Endothelial cell of umbilical vein (primary cell): ENCODE measurements at regions not wholly inside any gene's neighbourhood (a gene's known extent, or its start where the extent isn't known, plus 50 kb on each side); places are given as distances from the start of the nearest gene placed in this dataset.

Experiments
- BruUV-seq: library from RNA; stranded (reverse); fragments of 400-500 nt; replicated peaks from 2 replicates; lab custom pipeline; 2021; lab: Mats Ljungman, UMichigan
- CTCF ChIA-PET: fragments of 300-600, 350-600 bp; sonication (Branson Sonifier 250); formaldehyde crosslinking; loops from one replicate; lab custom pipeline; 2021; ENCODE audit warnings: antibody characterized with exemption, inconsistent platforms; lab: Charles Lee
- POLR2A ChIA-PET: fragments of 300-600, 350-600 bp; sonication (Branson Sonifier 250); formaldehyde crosslinking; loops from one replicate; lab custom pipeline; 2021; ENCODE audit warnings: antibody characterized with exemption, inconsistent platforms; lab: Charles Lee
- DNase-seq: peaks from one replicate; pipeline ENCODE4 v3.0.0-alpha.2; 2011; ENCODE audit warnings: low read depth, low spot score
- FAIRE-seq: peaks from 2 replicates; lab custom pipeline; 2011; peaks lifted over from hg19 to GRCh38; lab: Jason Lieb, UNC
- H2AFZ ChIP-seq: 2 replicates; pipeline ENCODE4 v1.6.0; 2012; ENCODE audit warnings: low read depth, low read length, control low read depth, inconsistent platforms
- H3K27ac ChIP-seq: 2 replicates; pipeline ENCODE4 v1.5.1; 2011; ENCODE audit warnings: low read depth, mild to moderate bottlenecking, control low read depth, low read length, moderate library complexity; ENCODE audit not compliant: insufficient read depth
- H3K27me3 ChIP-seq, 2 experiments: 2 replicates each; pipeline versions ENCODE4 v1.6.0 to v1.6.1; 2011; ENCODE audit warnings: low read length in 2 of 2, mixed read lengths in 1 of 2; ENCODE audit not compliant: control insufficient read depth in 2 of 2, insufficient read depth in 2 of 2
- H3K36me3 ChIP-seq, 2 experiments: 2 replicates in 1 of 2; 3 replicates in 1 of 2; pipeline ENCODE4 v1.5.1; 2011; ENCODE audit warnings: low read length in 2 of 2, mild to moderate bottlenecking in 1 of 2, moderate library complexity in 1 of 2; ENCODE audit not compliant: control insufficient read depth in 2 of 2, insufficient read depth in 2 of 2; ENCODE audit errors: extremely low read depth in 1 of 2
- H3K4me1 ChIP-seq: 3 replicates; pipeline ENCODE4 v1.5.1; 2011; ENCODE audit warnings: mild to moderate bottlenecking, low read length; ENCODE audit not compliant: control insufficient read depth, insufficient read depth; ENCODE audit errors: extremely low read depth
- H3K4me2 ChIP-seq: 2 replicates; pipeline ENCODE4 v1.6.1; 2011; ENCODE audit warnings: low read length, control low read depth, mixed read lengths; ENCODE audit not compliant: insufficient read depth
- H3K4me3 ChIP-seq, 3 experiments: fragments of 200-600 bp in 1 of 3; sonication (generic), shearing (Covaris generic) in 1 of 3; replicated peaks in 1 of 3; 2 replicates each; pipeline ENCODE4 v1.5.1; 2011 to 2016; ENCODE audit warnings: control low read depth in 3 of 3, low read length in 3 of 3, mild to moderate bottlenecking in 2 of 3, inconsistent platforms in 1 of 3, low read depth in 1 of 3, moderate library complexity in 1 of 3; ENCODE audit not compliant: insufficient read depth in 1 of 3
- H3K79me2 ChIP-seq: 2 replicates; pipeline ENCODE4 v1.6.0; 2012; ENCODE audit warnings: low read length, inconsistent platforms; ENCODE audit not compliant: control insufficient read depth, insufficient read depth
- H3K9ac ChIP-seq: replicated peaks from 2 replicates; pipeline ENCODE3; 2011; ENCODE audit warnings: low read length, control low read depth; ENCODE audit not compliant: insufficient read depth; ENCODE audit errors: extremely low read depth
- H3K9me1 ChIP-seq: replicated peaks from 3 replicates; pipeline ENCODE4 v1.6.0; 2011; ENCODE audit warnings: mild to moderate bottlenecking, low read length; ENCODE audit not compliant: control insufficient read depth, insufficient read depth; ENCODE audit errors: extremely low read depth
- H3K9me3 ChIP-seq: replicated peaks from 2 replicates; pipeline ENCODE4 v1.5.1; 2012; ENCODE audit warnings: low read length, inconsistent platforms; ENCODE audit not compliant: control insufficient read depth, insufficient read depth
- H4K20me1 ChIP-seq: replicated peaks from 2 replicates; pipeline ENCODE3; 2011; ENCODE audit warnings: mild to moderate bottlenecking, low read length; ENCODE audit not compliant: control insufficient read depth, insufficient read depth; ENCODE audit errors: extremely low read depth
- CTCF ChIP-seq, 2 donors: IDR thresholded peaks; 1 replicate in 1 of 2; 2 replicates in 1 of 2; pipeline ENCODE4 v1.5.1; 2011; ENCODE audit warnings: low read length in 2 of 2, mild to moderate bottlenecking in 2 of 2, moderate library complexity in 2 of 2, control low read depth in 1 of 2, inconsistent platforms in 1 of 2, low read depth in 1 of 2; ENCODE audit not compliant: insufficient read depth in 1 of 2; ENCODE audit errors: extremely low read depth in 1 of 2
- EZH2 ChIP-seq: IDR thresholded peaks from 2 replicates; pipeline ENCODE4 v1.6.1; 2012; ENCODE audit warnings: borderline replicate concordance, low read depth, mild to moderate bottlenecking, moderate library complexity, low read length, inconsistent platforms; ENCODE audit not compliant: severe bottlenecking
- FOS ChIP-seq: IDR thresholded peaks from 2 replicates; pipeline ENCODE4 v1.6.1; 2011; ENCODE audit warnings: mild to moderate bottlenecking, low read length, moderate library complexity, borderline replicate concordance; ENCODE audit not compliant: insufficient read depth
- GATA2 ChIP-seq: IDR thresholded peaks from 2 replicates; pipeline ENCODE4 v1.7.0; 2011; ENCODE audit warnings: low read depth, mild to moderate bottlenecking, moderate library complexity, mixed read lengths, low read length; ENCODE audit not compliant: insufficient read length, insufficient read depth
- JUN ChIP-seq: IDR thresholded peaks from 2 replicates; pipeline ENCODE4 v1.6.1; 2011; ENCODE audit warnings: borderline replicate concordance, low read depth; ENCODE audit not compliant: insufficient read length, insufficient read depth
- MAX ChIP-seq: IDR thresholded peaks from 2 replicates; pipeline ENCODE4 v1.6.1; 2011; ENCODE audit not compliant: insufficient read depth, insufficient read length
- MYC ChIP-seq: IDR thresholded peaks from one replicate; pipeline ENCODE4 v1.6.1; 2011; ENCODE audit warnings: mild to moderate bottlenecking, low read depth, low read length
- POLR2A ChIP-seq: IDR thresholded peaks from 2 replicates; pipeline ENCODE4 v1.6.1; 2012; ENCODE audit warnings: low read depth, mild to moderate bottlenecking, control low read depth, low read length
- POLR2AphosphoS5 ChIP-seq: IDR thresholded peaks from 2 replicates; pipeline ENCODE4 v1.6.1; 2012; ENCODE audit warnings: low read depth, mild to moderate bottlenecking, control low read depth, low read length, moderate library complexity; ENCODE audit not compliant: insufficient read depth
- dilution Hi-C: fragments of 300-500 bp; cut with MboI; formaldehyde crosslinking; loops from one replicate; pipeline ENCODE4 v1.15.0; 2019; ENCODE audit warnings: low sequenced_read_pairs; ENCODE audit not compliant: extremely low pct_ligation_motif_present
- intact Hi-C: fragments of 100-400 bp; cut with micrococcal nuclease; formaldehyde crosslinking; loops from one replicate; pipeline ENCODE4 v1.10.0; 2022

- TF ChIP-seq POLR2A: no peak
- TF ChIP-seq MYC: no peak
- H4K20me1 ChIP-seq: no peaks in the 10 kb centered on the region
- H3K27ac ChIP-seq: no peak overlapping the region
- H2AFZ ChIP-seq: no peak overlapping the region
- CTCF ChIA-PET: no interaction called here
- no peaks in the 10 kb centered on the region for H3K4me1 ChIP-seq
- no peak overlapping the region for H3K4me3 ChIP-seq
- H3K36me3 ChIP-seq: no peaks in the 10 kb centered on the region
- no peak for FAIRE-seq
- POLR2A ChIA-PET: no interaction called here
- no peak for DNase-seq
- H3K9me1 ChIP-seq: no peaks in the 10 kb centered on the region
- dilution Hi-C loops (no loop called here), intact Hi-C loops (no loop called here)
- no peaks in the 10 kb centered on the region for H3K79me2 ChIP-seq
- H3K9ac ChIP-seq: no peak overlapping the region
- no peaks in the 10 kb centered on the region for H3K9me3 ChIP-seq
- no peaks in the 10 kb centered on the region for H3K27me3 ChIP-seq
- no peak overlapping the region for H3K4me2 ChIP-seq
- no TSS peak for BruUV-seq
Observed at GRCh38 chr5:98694902-98695301, 78.6 kb upstream of the RGMB start.

- H3K9me1 ChIP-seq: no peaks in the 10 kb centered on the region
- H3K4me3 ChIP-seq: no peak overlapping the region
- ChIA-PET CTCF (no interaction called here), POLR2A (no interaction called here)
- H3K9ac ChIP-seq: no peak overlapping the region
- no peaks in the 10 kb centered on the region for H3K79me2 ChIP-seq
- dilution Hi-C loops (no loop called here), intact Hi-C loops (no loop called here)
- no peak overlapping the region for H3K4me2 ChIP-seq
- TF ChIP-seq GATA2: no peak
- no peak for TF ChIP-seq POLR2A
- no peak for TF ChIP-seq EZH2
- TF ChIP-seq POLR2AphosphoS5: no peak
- no peak for TF ChIP-seq CTCF (IDR thresholded peaks at IDR 0.05; ENCODE audit: extremely low read depth in 1 of 2, insufficient read depth in 1 of 2, low read depth in 1 of 2, low read length in 2 of 2)
- no peak for TF ChIP-seq JUN
- no peak for TF ChIP-seq MAX
- no peak for TF ChIP-seq FOS
- TF ChIP-seq MYC: no peak
- no peaks in the 10 kb centered on the region for H3K36me3 ChIP-seq
- BruUV-seq: no TSS peak
- no peaks in the 10 kb centered on the region for H3K27me3 ChIP-seq
- H3K9me3 ChIP-seq: no peaks in the 10 kb centered on the region
- no peaks in the 10 kb centered on the region for H4K20me1 ChIP-seq
- no peak overlapping the region for H3K27ac ChIP-seq
- H2AFZ ChIP-seq: no peak overlapping the region
- no peaks in the 10 kb centered on the region for H3K4me1 ChIP-seq
- FAIRE-seq (no peak), DNase-seq (no peak)
Observed at GRCh38 chr5:98698359-98698758, 75.1 kb upstream of the RGMB start.
